K562 (cell line): ENCODE measurements at regions not wholly inside any gene's neighbourhood (a gene's known extent, or its start where the extent isn't known, plus 50 kb on each side); places are given as distances from the start of the nearest gene placed in this dataset.

Source experiments
- ATAC-seq: fragments of 200-7000 bp; cut with Tn5 transposase; 3 replicates; pipeline ENCODE4 v1.9.1; 2020; ENCODE audit warnings: moderate library complexity
- BruUV-seq: library from RNA; stranded (reverse); fragments of 400-500 nt; replicated peaks from 2 replicates; lab custom pipeline; 2021; lab: Mats Ljungman, UMichigan
- CTCF ChIA-PET: fragments of 300-600 bp; formaldehyde crosslinking; extraction: SDS; loops from one replicate; lab custom pipeline; 2021; ENCODE audit warnings: low intra/inter-chr PET ratio; lab: Yijun Ruan, JAX
- POLR2A ChIA-PET: fragments of 300-600, 350-650 bp; sonication (Branson Sonifier 250); formaldehyde crosslinking; extraction: SDS; loops from one replicate; lab custom pipeline; 2021; ENCODE audit warnings: antibody characterized with exemption, inconsistent platforms; lab: Yijun Ruan, JAX
- DNase-seq, 4 experiments: peaks; one replicate each; pipeline versions ENCODE4 v3.0.0 to v3.0.0-alpha.2; 2011 to 2018; ENCODE audit warnings: low spot score in 3 of 4, mixed read lengths in 3 of 4; ENCODE audit errors: extremely low read depth in 1 of 4
- FAIRE-seq: peaks from 2 replicates; lab custom pipeline; 2011; peaks lifted over from hg19 to GRCh38; lab: Jason Lieb, UNC
- H2AFZ ChIP-seq: 2 replicates; pipeline ENCODE4 v1.6.0; 2011; ENCODE audit warnings: low read depth, low read length, control low read depth, inconsistent platforms
- H3K27ac ChIP-seq: fragments of 200-600 bp; 3 replicates; pipeline ENCODE4 v1.8.0; 2011; ENCODE audit warnings: low read depth, mild to moderate bottlenecking, control low read depth, inconsistent platforms, low read length, moderate library complexity, mixed read lengths; ENCODE audit errors: extremely low read depth
- H3K27me3 ChIP-seq, 2 experiments: fragments of 300-600 bp in 1 of 2; 2 replicates in 1 of 2; 3 replicates in 1 of 2; pipeline versions ENCODE4 v1.6.0 to v1.8.0; 2011; ENCODE audit warnings: inconsistent platforms in 2 of 2, low read length in 2 of 2, mild to moderate bottlenecking in 1 of 2, mixed read lengths in 1 of 2, moderate library complexity in 1 of 2; ENCODE audit not compliant: control insufficient read depth in 2 of 2, insufficient read depth in 2 of 2
- H3K36me3 ChIP-seq: fragments of 300-600 bp; 3 replicates; pipeline ENCODE4 v1.8.0; 2011; ENCODE audit warnings: mild to moderate bottlenecking, low read length, inconsistent platforms; ENCODE audit not compliant: control insufficient read depth, insufficient read depth
- H3K4me1 ChIP-seq, 2 experiments: fragments of 200-600 bp in 1 of 2; replicated peaks in 1 of 2; 2 replicates in 1 of 2; 3 replicates in 1 of 2; pipeline versions ENCODE4 v1.5.1 to v1.8.0; 2011; ENCODE audit warnings: inconsistent platforms in 2 of 2, low read length in 2 of 2, mild to moderate bottlenecking in 1 of 2, mixed read lengths in 1 of 2, moderate library complexity in 1 of 2; ENCODE audit not compliant: control insufficient read depth in 2 of 2, insufficient read depth in 2 of 2
- H3K4me2 ChIP-seq: 2 replicates; pipeline ENCODE4 v1.6.1; 2011; ENCODE audit warnings: low read length, control low read depth, inconsistent platforms, mixed read lengths; ENCODE audit not compliant: insufficient read depth
- H3K4me3 ChIP-seq: fragments of 200-600 bp; sonication (generic), shearing (Covaris generic); 2 replicates; pipeline ENCODE4 v1.5.1; 2016; ENCODE audit warnings: control low read depth, inconsistent platforms
- H3K79me2 ChIP-seq: fragments of 200-600 bp; 3 replicates; pipeline ENCODE4 v1.8.0; 2011; ENCODE audit warnings: low read length, inconsistent platforms; ENCODE audit not compliant: control insufficient read depth, insufficient read depth
- H3K9ac ChIP-seq, 2 experiments: 2 replicates each; pipeline versions ENCODE4 v1.6.0 to v1.6.1; 2011; ENCODE audit warnings: low read depth in 2 of 2, low read length in 2 of 2, control low read depth in 1 of 2, inconsistent platforms in 1 of 2, mild to moderate bottlenecking in 1 of 2, mixed read lengths in 1 of 2; ENCODE audit not compliant: insufficient read depth in 1 of 2
- H3K9me1 ChIP-seq: one replicate; pipeline ENCODE4 v1.6.0; 2011; ENCODE audit warnings: inconsistent platforms, mild to moderate bottlenecking, low read length, moderate library complexity; ENCODE audit not compliant: control insufficient read depth, insufficient read depth
- H3K9me3 ChIP-seq: replicated peaks from 2 replicates; pipeline ENCODE4 v1.5.1; 2011; ENCODE audit warnings: low read depth, low read length, inconsistent platforms; ENCODE audit not compliant: control insufficient read depth, insufficient read depth
- H4K20me1 ChIP-seq: replicated peaks from 2 replicates; pipeline ENCODE4 v1.6.1; 2011; ENCODE audit warnings: low read length, inconsistent platforms, mixed read lengths; ENCODE audit not compliant: control insufficient read depth, insufficient read depth
- IRF1 ChIP-seq: sonication (generic); formaldehyde crosslinking; IDR thresholded peaks from 2 replicates; pipeline ENCODE4 v1.8.0; 2022; ENCODE audit warnings: missing genetic modification reagents, mild to moderate bottlenecking, borderline replicate concordance
- MEIS2 ChIP-seq: fragments of 450-650 bp; IDR thresholded peaks from 2 replicates; pipeline ENCODE4 v1.6.1; 2014; ENCODE audit warnings: mild to moderate bottlenecking; ENCODE audit not compliant: partially characterized antibody
- RAD21 ChIP-seq, 2 experiments: fragments of 250-450 bp in 1 of 2; fragments of 450-650 bp in 1 of 2; sonication (Bioruptor Pico) in 1 of 2; formaldehyde crosslinking in 1 of 2; IDR thresholded peaks in 1 of 2; conservative IDR thresholded peaks in 1 of 2; 2 replicates each; pipeline versions ENCODE4 v1.4.0 to v1.8.0; 2020 to 2022; ENCODE audit warnings: mild to moderate bottlenecking in 2 of 2, moderate library complexity in 1 of 2
- ZKSCAN1 ChIP-seq: fragments of 150-350 bp; IDR thresholded peaks from 2 replicates; pipeline ENCODE4 v1.6.1; 2016; ENCODE audit warnings: low read depth, low read length
- ZNF174 ChIP-seq: fragments of 250-450 bp; sonication (Bioruptor Pico); IDR thresholded peaks from 2 replicates; pipeline ENCODE4 v1.4.0; 2020; ENCODE audit warnings: mild to moderate bottlenecking
- ZNF175 ChIP-seq: fragments of 200-800 bp; sonication (Bioruptor generic); IDR thresholded peaks from 2 replicates; pipeline ENCODE4 v1.6.1; 2016; ENCODE audit warnings: low read depth, mild to moderate bottlenecking, missing genetic modification characterization, missing compliant biosample characterization
- ZNF398 ChIP-seq: fragments of 250-450 bp; sonication (Bioruptor Pico); IDR thresholded peaks from 2 replicates; pipeline ENCODE4 v1.8.0; 2021; ENCODE audit warnings: moderate library complexity, mild to moderate bottlenecking, inconsistent platforms
- WGBS: fragments of 100-300 bp; shearing (Covaris generic); methylation state at CpG from one replicate; pipeline ENCODE4 v1.1.6; 2016; ENCODE audit warnings: low coverage, mixed read lengths; ENCODE audit not compliant: insufficient coverage; ENCODE audit errors: missing lambda C conversion rate; 5-methylcytosine and 5-hydroxymethylcytosine counted together
- in situ Hi-C: fragments of 300-500 bp; cut with MboI; formaldehyde crosslinking; loops from 4 replicates; pipeline ENCODE4 v1.15.0; 2018; ENCODE audit warnings: inconsistent platforms, mixed read lengths
- intact Hi-C: fragments of 100-400 bp; cut with micrococcal nuclease; formaldehyde crosslinking; loops from 2 replicates; pipeline ENCODE4 v1.14.2; 2022

- H4K20me1 ChIP-seq = peaks cover 13% of the 10 kb centered on the region
- TF ChIP-seq ZNF175 (CRISPR knock-in tag) (no peak), ZNF398 (CRISPR knock-in tag) (no peak), ZNF174 (CRISPR knock-in tag) (no peak), MEIS2 (no peak), RAD21 (CRISPR knock-in tag; conservative IDR thresholded peaks at IDR 0.05 in 1 of 2, IDR thresholded peaks at IDR 0.05 in 1 of 2) (no peak), ZKSCAN1 (no peak), IRF1 (CRISPR knock-in tag) (no peak)
- TF ChIP-seq, all 486 proteins: peak for 0
- 5% methylated on average over 12 of the region's 12 CpGs for WGBS
- H3K9me1 ChIP-seq = no peaks in the 10 kb centered on the region
- ChIA-PET POLR2A (interaction anchor here (0.6 to 11.6 kb wide), 6 partner anchors 8 to 175 kb away, joined by 3 to 127 read pairs (median 3); no protein-coding TSS in a partner anchor), CTCF (no interaction called here)
- DNase-seq (no peak), ATAC-seq (no peak), FAIRE-seq (no peak)
- H2AFZ ChIP-seq = no peak overlapping the region
- in situ Hi-C loops (no loop called here), intact Hi-C loops (no loop called here)
- H3K79me2 ChIP-seq = no peaks in the 10 kb centered on the region
- H3K36me3 ChIP-seq = no peaks in the 10 kb centered on the region
- no peaks in the 10 kb centered on the region for H3K9me3 ChIP-seq
- H3K9ac ChIP-seq = no peak overlapping the region
- H3K4me2 ChIP-seq = no peak overlapping the region
- H3K27me3 ChIP-seq = peaks cover 85 to 93% of the 10 kb centered on the region in 2 experiments
- H3K27ac ChIP-seq = no peak overlapping the region
- H3K4me1 ChIP-seq = peaks cover 0 to 24% of the 10 kb centered on the region in 2 experiments; a peak in 2 of 5 replicates
- no peak overlapping the region for H3K4me3 ChIP-seq
- BruUV-seq = no TSS peak
Measured at GRCh38 chr7:155223021-155223420, 74.7 kb upstream of the INSIG1 start.
